ENCODE measurements at regions not wholly inside any gene's neighbourhood (a gene's known extent, or its start where the extent isn't known, plus 50 kb on each side); places are given as distances from the start of the nearest gene placed in this dataset.

GRCh38 chr12:42660117-42660516 lies 70.6 kb upstream of the PRICKLE1 start:
- H3K9ac ChIP-seq (ENCODE audit: low read length): no peak overlapping the region
- H3K9me2 ChIP-seq (ENCODE audit: insufficient read depth, low read length): no peaks in the 10 kb centered on the region
- H3K79me2 ChIP-seq (replicated peaks; ENCODE audit: insufficient read depth, low read length): no peaks in the 10 kb centered on the region
- no peaks in the 10 kb centered on the region for H3K36me3 ChIP-seq (ENCODE audit: insufficient read depth, low read length)
- H3K4me3 ChIP-seq (ENCODE audit: low read length): no peak overlapping the region
- TF ChIP-seq POLR2AphosphoS5 (IDR thresholded peaks at IDR 0.05): no peak
- no peak for TF ChIP-seq SMC3 (conservative IDR thresholded peaks at IDR 0.05; ENCODE audit: poor library complexity)
- TF ChIP-seq EP300 (conservative IDR thresholded peaks at IDR 0.05; ENCODE audit: poor library complexity, severe bottlenecking): no peak
- no peak for TF ChIP-seq EZH2 (IDR thresholded peaks at IDR 0.05; ENCODE audit: borderline replicate concordance, insufficient read depth, low read length, poor library complexity, severe bottlenecking)
- TF ChIP-seq RAD21 (conservative IDR thresholded peaks at IDR 0.05): no peak
- TF ChIP-seq CTCF (IDR thresholded peaks at IDR 0.05; ENCODE audit: poor library complexity, severe bottlenecking): no peak
- H3K27ac ChIP-seq (ENCODE audit: low read length): no peak overlapping the region
- H4K20me1 ChIP-seq (ENCODE audit: insufficient read depth): no peaks in the 10 kb centered on the region
- no peaks in the 10 kb centered on the region for H3F3A ChIP-seq (ENCODE audit: insufficient read depth, low read length, poor library complexity, severe bottlenecking)
- no peaks in the 10 kb centered on the region for H3K9me3 ChIP-seq (ENCODE audit: low read length)
- H2AFZ ChIP-seq (ENCODE audit: low read depth, low read length): no peak overlapping the region
- H3K4me2 ChIP-seq (ENCODE audit: low read length): no peak overlapping the region
- H3K27me3 ChIP-seq (ENCODE audit: insufficient read depth, low read depth, low read length): no peaks in the 10 kb centered on the region

DNA sequence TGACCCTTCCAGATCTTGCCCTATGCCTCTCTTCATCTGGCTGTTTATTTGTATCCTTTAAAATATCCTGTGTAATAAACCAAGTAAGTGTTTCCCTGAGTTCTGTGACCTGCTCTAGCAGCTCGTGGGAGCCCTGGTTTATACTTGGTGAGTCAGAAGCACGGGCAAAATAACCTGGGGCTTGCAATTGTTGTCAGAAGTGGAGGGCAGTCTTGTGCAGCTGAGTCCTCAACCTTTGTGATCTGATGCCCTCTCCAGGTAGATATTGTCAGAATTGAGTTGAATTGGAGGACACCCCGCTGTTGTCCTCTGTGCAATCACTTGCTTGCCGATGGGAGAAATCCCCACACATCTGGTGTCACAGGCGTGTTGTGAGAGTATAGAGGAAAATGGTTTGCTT lies 62.5 kb upstream of the PRICKLE1 start:
- Histone ChIP-seq H3K79me2 (replicated peaks; ENCODE audit: insufficient read depth, low read length) (no peaks in the 10 kb centered on the region), H3K27ac (ENCODE audit: low read length) (no peak overlapping the region), H2AFZ (ENCODE audit: low read depth, low read length) (no peak overlapping the region), H3K9ac (ENCODE audit: low read length) (no peak overlapping the region), H3K9me3 (ENCODE audit: low read length) (no peaks in the 10 kb centered on the region), H3K9me2 (ENCODE audit: insufficient read depth, low read length) (no peaks in the 10 kb centered on the region), H3K27me3 (ENCODE audit: insufficient read depth, low read depth, low read length) (no peaks in the 10 kb centered on the region), H3K36me3 (ENCODE audit: insufficient read depth, low read length) (no peaks in the 10 kb centered on the region), H3K4me2 (ENCODE audit: low read length) (no peak overlapping the region), H4K20me1 (ENCODE audit: insufficient read depth) (no peaks in the 10 kb centered on the region), H3F3A (ENCODE audit: insufficient read depth, low read length, poor library complexity, severe bottlenecking) (no peaks in the 10 kb centered on the region), H3K4me3 (ENCODE audit: low read length) (no peak overlapping the region)
- no peak for TF ChIP-seq POLR2AphosphoS5 (IDR thresholded peaks at IDR 0.05)
- no peak for TF ChIP-seq EP300 (conservative IDR thresholded peaks at IDR 0.05; ENCODE audit: poor library complexity, severe bottlenecking)
- no peak for TF ChIP-seq RAD21 (conservative IDR thresholded peaks at IDR 0.05)
- TF ChIP-seq REST (IDR thresholded peaks at IDR 0.05; ENCODE audit: borderline replicate concordance): no peak
- no peak for TF ChIP-seq CTCF (IDR thresholded peaks at IDR 0.05; ENCODE audit: poor library complexity, severe bottlenecking)
- no peak for TF ChIP-seq EZH2 (IDR thresholded peaks at IDR 0.05; ENCODE audit: borderline replicate concordance, insufficient read depth, low read length, poor library complexity, severe bottlenecking)
- TF ChIP-seq MXI1 (conservative IDR thresholded peaks at IDR 0.05; ENCODE audit: poor library complexity, severe bottlenecking): no peak
- no peak for TF ChIP-seq TAF1 (IDR thresholded peaks at IDR 0.05; ENCODE audit: low read depth)
- TF ChIP-seq SMC3 (conservative IDR thresholded peaks at IDR 0.05; ENCODE audit: poor library complexity): no peak
